GM12878 (cell line): ENCODE measurements at regions not wholly inside any gene's neighbourhood (a gene's known extent, or its start where the extent isn't known, plus 50 kb on each side); places are given as distances from the start of the nearest gene placed in this dataset.

Experiments used
- ETV6 ChIP-seq, 2 experiments: fragments of 450-650 bp in 1 of 2; IDR thresholded peaks in 1 of 2; conservative IDR thresholded peaks in 1 of 2; 2 replicates each; pipeline ENCODE4 v1.6.1; 2014; ENCODE audit warnings: antibody characterized with exemption in 1 of 2, borderline replicate concordance in 1 of 2, low read depth in 1 of 2, mild to moderate bottlenecking in 1 of 2, moderate library complexity in 1 of 2
- FOXM1 ChIP-seq: IDR thresholded peaks from 2 replicates; pipeline ENCODE4 v1.6.1; 2012; ENCODE audit warnings: low read depth, mild to moderate bottlenecking, inconsistent platforms, low read length, moderate library complexity
- GABPA ChIP-seq: IDR thresholded peaks from 2 replicates; pipeline ENCODE4 v1.6.1; 2014; ENCODE audit warnings: antibody characterized with exemption, low read depth, mild to moderate bottlenecking, inconsistent platforms
- HDAC6 ChIP-seq: fragments of 200-600 bp; sonication (generic); IDR thresholded peaks from one replicate; pipeline ENCODE4 v1.8.0; 2017; ENCODE audit warnings: antibody characterized with exemption; ENCODE audit not compliant: unreplicated experiment
- TARDBP ChIP-seq: IDR thresholded peaks from 2 replicates; pipeline ENCODE4 v1.6.1; 2016; ENCODE audit warnings: borderline replicate concordance
- TF ChIP-seq, protein P1 (sequence below), 3 experiments: IDR thresholded peaks in 2 of 3; conservative IDR thresholded peaks in 1 of 3; 2 replicates each; pipeline ENCODE4 v1.5.1; 2011; ENCODE audit warnings: low read depth in 3 of 3, low read length in 3 of 3, mild to moderate bottlenecking in 3 of 3, control low read depth in 2 of 3, moderate library complexity in 2 of 3, inconsistent platforms in 1 of 3, mixed read lengths in 1 of 3; ENCODE audit not compliant: control insufficient read depth in 2 of 3, insufficient read depth in 1 of 3; ENCODE audit errors: extremely low read depth in 1 of 3
- TF ChIP-seq, protein P2 (sequence below): fragments of 450-650 bp; IDR thresholded peaks from 2 replicates; pipeline ENCODE4 v1.6.1; 2016; ENCODE audit warnings: mild to moderate bottlenecking
- TF ChIP-seq, protein P3 (sequence below): IDR thresholded peaks from 2 replicates; pipeline ENCODE4 v1.6.1; 2012; ENCODE audit warnings: mild to moderate bottlenecking, low read depth, low read length

DNA sequence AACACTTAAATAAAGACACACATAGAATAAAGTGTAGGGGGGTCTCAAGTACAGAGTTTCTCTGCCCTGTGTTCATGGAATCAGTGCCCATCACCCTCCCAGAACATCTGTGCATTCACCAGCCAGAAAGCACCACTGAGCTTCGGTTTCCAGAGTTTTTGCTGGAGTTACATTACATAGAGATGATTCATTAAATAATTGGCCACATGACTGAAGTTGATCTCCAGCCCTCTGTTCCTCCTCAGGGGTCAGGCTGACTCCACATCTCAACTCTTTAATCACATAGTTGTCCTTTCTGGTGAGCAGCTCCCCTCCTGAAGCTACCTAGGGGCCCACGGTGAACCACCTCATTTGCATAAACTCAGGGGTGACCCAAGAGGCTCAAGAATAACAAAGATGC, 129.8 kb downstream of the METTL4 start:
- TF ChIP-seq GABPA (no peak), FOXM1 (no peak), ETV6 (conservative IDR thresholded peaks at IDR 0.05 in 1 of 2, IDR thresholded peaks at IDR 0.05 in 1 of 2; ENCODE audit: borderline replicate concordance in 1 of 2, low read depth in 1 of 2) (no peak), HDAC6 (no peak), TARDBP (no peak)
- TF ChIP-seq, protein P1, sequence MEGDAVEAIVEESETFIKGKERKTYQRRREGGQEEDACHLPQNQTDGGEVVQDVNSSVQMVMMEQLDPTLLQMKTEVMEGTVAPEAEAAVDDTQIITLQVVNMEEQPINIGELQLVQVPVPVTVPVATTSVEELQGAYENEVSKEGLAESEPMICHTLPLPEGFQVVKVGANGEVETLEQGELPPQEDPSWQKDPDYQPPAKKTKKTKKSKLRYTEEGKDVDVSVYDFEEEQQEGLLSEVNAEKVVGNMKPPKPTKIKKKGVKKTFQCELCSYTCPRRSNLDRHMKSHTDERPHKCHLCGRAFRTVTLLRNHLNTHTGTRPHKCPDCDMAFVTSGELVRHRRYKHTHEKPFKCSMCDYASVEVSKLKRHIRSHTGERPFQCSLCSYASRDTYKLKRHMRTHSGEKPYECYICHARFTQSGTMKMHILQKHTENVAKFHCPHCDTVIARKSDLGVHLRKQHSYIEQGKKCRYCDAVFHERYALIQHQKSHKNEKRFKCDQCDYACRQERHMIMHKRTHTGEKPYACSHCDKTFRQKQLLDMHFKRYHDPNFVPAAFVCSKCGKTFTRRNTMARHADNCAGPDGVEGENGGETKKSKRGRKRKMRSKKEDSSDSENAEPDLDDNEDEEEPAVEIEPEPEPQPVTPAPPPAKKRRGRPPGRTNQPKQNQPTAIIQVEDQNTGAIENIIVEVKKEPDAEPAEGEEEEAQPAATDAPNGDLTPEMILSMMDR (IDR thresholded peaks at IDR 0.05 in 2 of 3, conservative IDR thresholded peaks at IDR 0.05 in 1 of 3; ENCODE audit: control insufficient read depth in 2 of 3, extremely low read depth in 1 of 3, insufficient read depth in 1 of 3, low read depth in 3 of 3, low read length in 3 of 3): no peak
- TF ChIP-seq, protein P2, sequence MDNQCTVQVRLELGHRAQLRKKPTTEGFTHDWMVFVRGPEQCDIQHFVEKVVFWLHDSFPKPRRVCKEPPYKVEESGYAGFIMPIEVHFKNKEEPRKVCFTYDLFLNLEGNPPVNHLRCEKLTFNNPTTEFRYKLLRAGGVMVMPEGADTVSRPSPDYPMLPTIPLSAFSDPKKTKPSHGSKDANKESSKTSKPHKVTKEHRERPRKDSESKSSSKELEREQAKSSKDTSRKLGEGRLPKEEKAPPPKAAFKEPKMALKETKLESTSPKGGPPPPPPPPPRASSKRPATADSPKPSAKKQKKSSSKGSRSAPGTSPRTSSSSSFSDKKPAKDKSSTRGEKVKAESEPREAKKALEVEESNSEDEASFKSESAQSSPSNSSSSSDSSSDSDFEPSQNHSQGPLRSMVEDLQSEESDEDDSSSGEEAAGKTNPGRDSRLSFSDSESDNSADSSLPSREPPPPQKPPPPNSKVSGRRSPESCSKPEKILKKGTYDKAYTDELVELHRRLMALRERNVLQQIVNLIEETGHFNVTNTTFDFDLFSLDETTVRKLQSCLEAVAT: no peak
- TF ChIP-seq, protein P3, sequence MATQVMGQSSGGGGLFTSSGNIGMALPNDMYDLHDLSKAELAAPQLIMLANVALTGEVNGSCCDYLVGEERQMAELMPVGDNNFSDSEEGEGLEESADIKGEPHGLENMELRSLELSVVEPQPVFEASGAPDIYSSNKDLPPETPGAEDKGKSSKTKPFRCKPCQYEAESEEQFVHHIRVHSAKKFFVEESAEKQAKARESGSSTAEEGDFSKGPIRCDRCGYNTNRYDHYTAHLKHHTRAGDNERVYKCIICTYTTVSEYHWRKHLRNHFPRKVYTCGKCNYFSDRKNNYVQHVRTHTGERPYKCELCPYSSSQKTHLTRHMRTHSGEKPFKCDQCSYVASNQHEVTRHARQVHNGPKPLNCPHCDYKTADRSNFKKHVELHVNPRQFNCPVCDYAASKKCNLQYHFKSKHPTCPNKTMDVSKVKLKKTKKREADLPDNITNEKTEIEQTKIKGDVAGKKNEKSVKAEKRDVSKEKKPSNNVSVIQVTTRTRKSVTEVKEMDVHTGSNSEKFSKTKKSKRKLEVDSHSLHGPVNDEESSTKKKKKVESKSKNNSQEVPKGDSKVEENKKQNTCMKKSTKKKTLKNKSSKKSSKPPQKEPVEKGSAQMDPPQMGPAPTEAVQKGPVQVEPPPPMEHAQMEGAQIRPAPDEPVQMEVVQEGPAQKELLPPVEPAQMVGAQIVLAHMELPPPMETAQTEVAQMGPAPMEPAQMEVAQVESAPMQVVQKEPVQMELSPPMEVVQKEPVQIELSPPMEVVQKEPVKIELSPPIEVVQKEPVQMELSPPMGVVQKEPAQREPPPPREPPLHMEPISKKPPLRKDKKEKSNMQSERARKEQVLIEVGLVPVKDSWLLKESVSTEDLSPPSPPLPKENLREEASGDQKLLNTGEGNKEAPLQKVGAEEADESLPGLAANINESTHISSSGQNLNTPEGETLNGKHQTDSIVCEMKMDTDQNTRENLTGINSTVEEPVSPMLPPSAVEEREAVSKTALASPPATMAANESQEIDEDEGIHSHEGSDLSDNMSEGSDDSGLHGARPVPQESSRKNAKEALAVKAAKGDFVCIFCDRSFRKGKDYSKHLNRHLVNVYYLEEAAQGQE: no peak
